Fibroblast of skin of scalp (primary cell): ENCODE measurements at regions not wholly inside any gene's neighbourhood (a gene's known extent, or its start where the extent isn't known, plus 50 kb on each side); places are given as distances from the start of the nearest gene placed in this dataset.
"Not testable (repeated sequence)": the region's sequence is repeated elsewhere in the genome, so short reads cannot be mapped to it uniquely, and the experiment has no call there.

Experiments used
- DNase-seq: peaks from one replicate; pipeline ENCODE4 v3.0.0-alpha.2; 2013

DNA sequence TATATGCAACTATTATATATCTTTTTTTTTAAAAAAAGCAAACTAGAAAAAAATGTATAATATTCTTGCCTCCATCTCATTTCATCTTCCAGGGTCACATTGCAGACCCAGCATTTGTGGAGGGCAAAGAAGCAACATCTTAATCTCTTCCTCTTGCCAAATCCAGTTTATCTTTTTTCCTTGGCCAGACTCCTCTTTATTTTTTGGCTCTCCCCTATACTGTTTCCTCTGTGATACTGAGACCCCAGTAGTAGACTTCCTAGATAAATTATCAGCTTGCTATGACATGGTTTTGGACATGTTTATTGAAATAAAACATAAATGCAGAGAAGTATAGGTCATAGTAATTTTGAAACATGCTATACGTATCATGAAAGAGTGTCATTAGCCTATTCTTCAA, 303.8 kb upstream of the DDHD1 start:
- DNase-seq = no peak

DNA sequence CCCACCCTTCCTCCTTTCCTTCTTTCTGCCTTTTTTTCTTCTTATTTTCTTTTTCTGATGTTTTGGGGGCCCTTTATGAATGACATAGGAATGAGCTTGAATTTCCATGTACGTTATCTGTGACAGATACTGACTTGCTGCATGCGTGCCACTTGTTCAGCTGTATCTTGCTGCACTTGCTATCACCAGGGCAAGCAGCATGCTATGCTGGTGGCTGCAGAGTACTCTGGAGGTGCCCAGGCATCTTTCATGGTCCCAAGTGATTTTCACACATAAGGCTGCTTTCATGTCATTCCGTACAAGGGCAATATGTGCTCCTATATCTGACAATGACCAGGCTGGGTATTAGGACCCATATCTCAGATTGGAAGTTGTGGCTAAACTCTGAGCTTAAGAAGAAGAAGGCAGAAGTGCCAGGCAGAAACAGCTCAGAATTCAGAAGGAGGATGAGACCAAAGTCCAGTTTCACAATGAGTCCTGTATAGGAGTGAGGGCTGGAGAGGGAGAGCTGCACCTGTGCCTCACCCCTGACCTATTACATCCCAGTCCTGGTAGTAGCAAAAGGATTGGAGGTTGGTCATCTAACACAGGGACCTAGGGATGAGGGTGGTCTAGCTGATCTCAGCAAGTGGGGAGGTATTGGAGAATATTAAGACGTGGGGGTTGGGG, 299.0 kb upstream of the DDHD1 start:
- no peak for DNase-seq

DNA sequence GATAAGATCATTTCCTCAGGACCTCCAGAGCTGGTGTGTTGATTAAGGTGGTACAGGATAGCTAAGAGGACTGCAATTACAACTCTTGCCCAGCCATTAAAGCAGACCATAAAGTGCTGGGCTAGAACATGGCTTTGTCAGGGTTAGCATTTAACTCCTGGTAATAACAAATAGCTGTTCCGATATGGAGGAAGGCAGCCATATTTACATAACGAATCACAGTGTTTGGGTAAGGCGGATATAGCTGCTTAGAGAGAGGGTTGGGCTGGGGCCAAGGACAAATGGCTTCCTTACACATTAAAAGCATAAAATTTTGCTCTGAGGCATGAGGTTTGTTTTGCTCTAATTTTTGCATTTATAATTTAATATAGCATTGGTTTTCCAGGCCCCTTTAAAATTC, 297.7 kb upstream of the DDHD1 start:
- peak; percentile 66 for DNase-seq

DNA sequence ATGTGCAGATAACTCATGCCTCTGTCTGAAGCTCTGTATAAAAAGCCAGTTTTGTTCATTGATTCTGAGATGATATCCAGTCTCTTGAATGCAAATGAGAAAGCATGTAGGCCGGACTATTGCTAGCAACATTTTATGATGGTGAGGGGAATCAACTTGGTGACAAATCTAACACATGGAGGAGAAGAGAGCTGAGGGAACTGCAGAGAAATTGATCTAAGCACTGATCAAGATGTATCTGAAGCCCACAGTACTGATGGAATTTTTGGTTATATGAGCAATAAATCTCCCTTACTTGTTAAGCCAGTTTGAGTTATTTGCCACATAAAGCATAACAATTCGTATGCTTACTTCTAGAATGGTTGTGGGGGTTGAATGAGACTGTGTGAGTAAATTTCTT, 295.6 kb upstream of the DDHD1 start:
- no peak for DNase-seq

DNA sequence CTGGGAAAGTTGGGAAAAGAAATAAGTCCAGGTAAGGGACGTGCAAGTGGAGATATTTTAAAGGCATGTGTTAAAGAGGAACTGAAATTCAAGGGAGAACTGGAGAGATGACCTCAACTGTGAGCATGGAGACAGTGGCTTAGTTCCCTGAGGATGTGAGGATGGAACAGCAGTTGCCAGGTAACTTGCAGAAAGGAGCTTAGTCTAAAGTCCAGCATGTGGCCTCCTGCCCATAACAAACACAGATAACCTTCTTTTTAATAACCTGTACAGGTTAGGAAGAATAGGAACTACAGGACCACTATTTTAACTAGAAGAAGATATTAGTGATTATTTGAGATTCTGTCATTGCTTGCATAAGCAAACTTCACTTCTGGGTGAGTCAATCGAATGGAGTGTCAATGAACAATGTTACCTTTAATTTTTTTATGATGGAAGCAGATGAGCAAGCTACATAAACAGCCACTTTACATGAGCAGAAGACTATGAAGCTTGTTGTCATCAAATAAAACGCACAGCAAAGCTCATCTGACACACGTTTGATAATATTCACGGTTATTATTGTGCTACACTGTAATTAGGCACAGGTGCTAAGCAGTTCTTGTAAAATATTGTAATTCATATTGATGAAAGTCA, 291.7 kb upstream of the DDHD1 start:
- no peak for DNase-seq

DNA sequence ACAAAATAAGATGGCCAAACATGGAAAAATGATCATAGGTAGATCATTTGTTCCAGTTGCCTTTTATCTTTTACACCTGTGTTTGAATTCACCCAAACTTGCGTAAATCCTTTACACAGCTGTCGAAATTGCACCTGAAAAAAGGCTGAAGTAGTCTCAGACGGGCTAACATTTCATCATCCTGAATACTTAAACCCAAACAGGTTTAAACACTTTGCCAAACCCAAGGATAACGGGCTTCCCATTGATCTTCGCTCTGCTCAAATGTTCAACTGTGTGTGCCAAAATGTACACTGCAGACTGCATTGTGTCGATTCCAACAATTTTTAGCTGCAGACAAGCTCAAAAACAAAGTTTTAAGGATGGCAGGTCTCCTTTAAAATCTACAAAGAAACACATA, 288.7 kb upstream of the DDHD1 start:
- no peak for DNase-seq

DNA sequence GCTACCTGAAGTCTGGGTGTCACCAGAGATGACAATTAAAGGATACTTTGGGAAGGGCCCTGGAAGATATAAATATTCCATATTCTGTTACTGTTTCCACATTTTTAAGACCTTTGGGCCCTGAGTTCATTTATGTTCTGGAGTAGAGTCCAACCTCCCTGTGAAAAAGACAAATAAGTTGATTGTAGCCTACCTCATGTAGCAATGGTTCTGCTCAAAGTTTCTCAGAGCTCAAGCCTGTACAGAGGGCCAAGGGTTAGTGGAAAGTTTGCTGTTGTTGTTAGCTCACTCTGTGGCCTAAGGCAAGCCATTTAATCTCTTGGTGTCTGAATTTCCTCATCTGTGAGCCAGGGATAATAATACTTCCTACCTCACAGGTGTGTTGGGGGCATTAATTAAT, 284.7 kb upstream of the DDHD1 start:
- DNase-seq = no peak

DNA sequence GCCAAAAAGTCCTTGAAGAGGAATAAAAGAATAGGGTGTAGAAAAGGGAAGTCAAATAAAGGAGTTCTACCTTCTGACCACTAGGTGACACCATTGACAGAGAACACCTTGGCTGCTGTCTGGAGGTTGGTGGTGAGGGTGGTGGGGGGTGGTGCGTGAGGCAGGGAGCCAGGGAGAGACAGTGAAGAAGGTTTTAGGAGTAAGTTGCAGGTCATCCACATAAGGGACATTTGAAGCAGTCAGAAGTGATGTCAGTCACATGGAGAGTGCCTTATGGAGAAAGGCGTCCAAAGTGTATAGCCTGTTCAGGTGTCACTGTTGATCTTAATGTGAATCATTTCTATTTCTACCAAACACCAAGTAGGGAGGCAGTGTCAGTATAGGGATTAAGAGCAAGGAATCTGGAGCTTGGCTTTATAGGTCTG, 279.3 kb upstream of the DDHD1 start:
- DNase-seq = peak; percentile 53

DNA sequence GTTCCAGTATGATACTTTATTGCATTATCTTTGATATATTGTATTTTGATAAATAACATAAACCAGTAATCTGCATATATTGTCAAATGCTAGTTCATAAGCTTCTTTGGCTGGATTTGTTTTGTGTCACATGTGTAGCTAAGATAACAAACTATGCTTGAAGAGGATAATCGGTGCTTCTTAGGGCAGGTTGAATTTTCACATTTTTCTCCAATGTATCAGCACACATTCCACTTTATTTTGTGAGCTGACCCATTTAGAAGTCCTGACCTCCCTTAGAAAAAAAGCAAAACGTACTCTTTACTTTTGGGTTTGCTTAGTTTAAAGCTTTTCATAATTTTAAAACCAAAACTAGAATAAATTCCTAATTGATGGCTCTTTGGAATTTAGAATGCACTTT, 277.7 kb upstream of the DDHD1 start:
- DNase-seq = no peak

DNA sequence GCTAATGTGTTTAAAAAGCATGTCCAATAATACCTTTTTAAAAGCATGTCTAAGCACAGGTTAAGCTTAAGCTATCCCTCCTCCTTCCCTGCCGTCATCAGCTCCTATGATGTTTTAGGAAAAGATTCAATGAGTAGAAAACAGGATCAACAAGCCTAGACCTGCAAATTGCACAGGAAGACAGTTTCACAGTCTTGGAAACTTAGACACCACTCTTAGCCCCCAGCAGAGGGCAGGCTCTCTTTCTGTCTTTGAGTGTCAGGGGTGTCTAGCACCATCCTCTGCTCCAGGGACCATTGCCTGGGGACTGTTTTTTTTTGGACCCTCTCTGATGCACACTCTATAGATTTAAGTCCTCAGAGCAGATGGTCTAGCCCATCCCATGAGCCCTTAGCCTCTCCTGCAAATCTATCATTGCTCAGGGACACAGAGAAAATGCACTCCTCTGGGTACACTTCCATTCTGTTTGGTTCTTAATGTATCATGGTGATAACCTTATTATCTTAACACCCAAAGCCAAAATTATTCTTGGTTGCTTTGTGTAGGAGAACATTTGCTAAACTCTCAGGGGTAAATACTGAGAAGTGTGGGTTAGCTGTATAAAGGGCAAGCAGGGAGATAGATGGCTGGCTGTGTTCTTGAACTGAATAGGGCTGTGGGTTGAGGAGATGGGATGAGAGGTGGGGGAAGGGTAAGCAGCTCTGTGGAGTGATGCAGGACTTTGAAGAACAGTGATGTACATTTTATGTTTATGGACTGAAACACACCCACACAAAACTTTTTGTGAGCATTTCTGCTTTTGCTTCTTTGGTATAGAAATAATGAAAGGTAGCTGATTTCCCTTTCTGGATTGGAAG, 259.9 kb upstream of the DDHD1 start:
- DNase-seq = peak; percentile 27

DNA sequence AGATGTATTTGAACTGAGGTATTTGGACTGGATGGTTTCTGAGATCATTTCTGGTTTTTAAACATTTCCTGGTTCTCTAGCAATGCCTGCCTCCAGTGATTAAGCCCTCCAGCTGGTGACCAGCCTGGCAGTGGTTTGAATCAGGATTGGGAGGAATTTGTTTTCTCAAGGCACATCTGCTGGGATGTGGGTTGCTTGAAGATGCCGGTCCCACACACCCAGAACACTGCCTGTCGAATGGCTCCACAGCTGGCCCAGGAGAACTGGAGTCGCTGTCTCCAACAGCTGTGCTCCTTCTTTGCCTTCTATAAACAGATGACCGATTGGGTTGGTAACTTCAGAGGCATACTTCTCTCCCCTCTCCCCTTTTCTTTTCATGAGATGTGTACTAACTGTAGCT, 258.0 kb upstream of the DDHD1 start:
- DNase-seq = peak; percentile 69

DNA sequence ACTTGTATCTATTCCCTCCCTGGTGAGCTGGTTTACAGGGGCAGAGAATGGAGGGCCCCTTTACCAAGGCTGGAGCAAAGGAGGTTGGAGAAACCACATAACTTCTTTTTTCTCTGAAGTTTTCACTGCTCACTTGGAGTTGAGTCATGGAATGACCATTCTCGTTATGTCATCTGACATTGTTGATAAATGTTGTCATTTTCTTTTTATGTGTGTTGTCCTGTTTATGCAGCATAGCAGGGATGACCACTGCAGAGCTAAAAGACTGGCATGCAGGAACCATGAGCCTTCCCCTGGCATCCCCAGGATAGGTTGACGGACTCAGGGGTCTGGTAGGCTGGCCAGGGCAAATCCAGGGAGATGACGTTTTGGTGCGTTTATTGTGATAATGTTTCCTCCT, 256.8 kb upstream of the DDHD1 start:
- peak; percentile 64 for DNase-seq

DNA sequence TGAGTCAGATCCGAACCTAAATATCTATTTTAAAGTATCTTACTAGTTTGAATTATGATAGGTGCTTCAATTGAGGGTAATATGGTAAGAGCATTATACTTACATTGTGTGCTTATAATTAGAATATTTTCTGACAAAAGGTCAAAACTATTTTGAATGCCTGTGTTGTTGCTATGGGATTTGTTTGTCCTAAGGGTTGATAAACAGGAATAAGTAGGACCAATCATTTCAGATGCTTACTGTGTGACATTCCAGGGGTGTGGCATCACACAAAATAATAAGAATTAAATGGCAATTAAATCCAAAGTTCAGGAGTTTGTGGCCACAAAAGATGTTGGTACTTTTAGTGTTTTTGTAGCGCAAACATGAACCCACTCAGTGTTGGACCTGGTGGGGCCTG, 256.2 kb upstream of the DDHD1 start:
- DNase-seq = no peak

DNA sequence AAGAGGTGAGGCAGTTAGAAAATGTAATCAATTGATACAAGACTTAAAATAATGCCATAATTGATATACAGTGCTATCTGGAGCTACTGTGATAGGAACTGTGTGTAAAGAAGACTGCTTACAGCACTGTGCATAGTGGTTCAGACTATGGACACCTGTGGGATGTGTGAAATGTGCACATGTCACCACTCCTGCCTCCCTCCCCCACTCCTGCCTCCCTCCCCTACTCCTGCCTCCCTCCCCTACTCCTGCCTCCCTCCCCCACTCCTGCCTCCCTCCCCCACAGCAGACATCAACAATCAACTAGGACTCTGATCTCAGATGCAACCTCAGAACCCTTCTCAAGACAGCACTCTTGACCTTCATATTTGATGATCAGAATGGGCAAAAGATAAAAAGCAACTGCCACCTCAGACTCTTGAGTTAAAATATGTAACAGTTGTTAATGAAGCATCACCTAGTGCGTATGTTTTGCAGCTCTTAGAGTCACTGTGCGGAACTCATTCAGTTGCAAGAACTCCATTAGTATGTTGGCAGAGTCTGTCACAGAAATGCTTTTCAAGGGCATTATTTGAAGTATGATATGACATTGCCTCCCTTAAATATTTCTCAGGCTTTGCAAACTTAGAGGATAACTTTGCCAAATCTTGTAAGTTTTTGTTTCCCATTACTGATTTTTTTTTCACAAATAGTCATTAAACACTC, 255.2 kb upstream of the DDHD1 start:
- DNase-seq = no peak

DNA sequence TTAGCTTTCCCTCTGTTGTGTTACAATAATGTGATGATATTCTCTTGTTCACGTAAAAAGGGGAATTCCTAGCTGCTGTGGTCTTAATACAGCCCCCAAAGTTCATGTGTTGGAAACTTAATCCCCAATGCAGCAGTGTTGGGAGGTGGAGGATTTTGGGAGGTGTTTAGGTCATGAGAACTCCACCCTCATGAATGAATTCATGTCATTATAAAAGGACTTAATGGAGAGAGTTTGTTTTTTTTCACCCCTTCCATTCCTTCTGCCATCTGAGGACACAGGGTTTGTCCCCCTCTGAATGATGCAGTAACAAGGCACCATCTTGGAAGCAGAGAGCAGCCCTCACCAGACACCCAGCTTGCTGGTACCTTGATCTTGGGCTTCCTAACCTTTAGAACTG, 253.4 kb upstream of the DDHD1 start:
- no peak for DNase-seq

DNA sequence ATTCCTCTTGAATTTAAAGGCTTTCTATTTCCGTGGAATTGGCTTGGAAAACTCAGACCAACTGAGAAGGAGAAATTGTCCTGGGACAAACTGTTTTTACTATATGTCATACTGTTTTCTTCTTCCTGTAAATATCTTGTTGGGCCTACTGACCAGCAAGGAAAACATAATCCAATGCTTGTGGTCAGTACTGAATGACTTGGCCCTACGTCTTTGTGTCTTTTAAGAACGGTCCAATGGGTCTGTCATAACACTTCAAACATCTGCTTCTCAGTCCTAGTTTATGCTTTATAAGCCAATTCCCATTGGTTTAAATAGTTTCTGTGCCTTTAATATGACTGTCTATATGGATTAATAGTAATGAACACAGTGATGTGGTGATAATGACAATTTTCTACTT, 248.5 kb upstream of the DDHD1 start:
- no peak for DNase-seq

DNA sequence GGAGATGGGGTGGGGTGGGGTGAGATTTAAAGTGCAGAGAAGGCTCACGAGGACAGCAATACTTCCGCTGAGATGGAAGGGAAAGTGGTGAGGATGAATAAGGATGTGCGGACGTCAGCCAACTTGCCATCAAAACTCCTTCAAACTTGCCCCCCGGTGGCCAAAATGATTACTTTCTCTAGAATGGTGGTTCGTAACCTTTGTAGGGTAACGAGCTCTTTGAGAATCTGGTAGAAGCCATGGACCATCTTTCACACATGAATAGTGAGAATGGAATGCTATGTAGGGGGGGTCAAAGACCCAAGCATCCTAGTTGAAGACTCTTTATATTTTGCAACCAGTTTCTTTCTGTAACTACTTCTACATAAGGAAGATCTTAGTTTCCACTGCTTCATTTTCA, 245.9 kb upstream of the DDHD1 start:
- peak; percentile 80 for DNase-seq

DNA sequence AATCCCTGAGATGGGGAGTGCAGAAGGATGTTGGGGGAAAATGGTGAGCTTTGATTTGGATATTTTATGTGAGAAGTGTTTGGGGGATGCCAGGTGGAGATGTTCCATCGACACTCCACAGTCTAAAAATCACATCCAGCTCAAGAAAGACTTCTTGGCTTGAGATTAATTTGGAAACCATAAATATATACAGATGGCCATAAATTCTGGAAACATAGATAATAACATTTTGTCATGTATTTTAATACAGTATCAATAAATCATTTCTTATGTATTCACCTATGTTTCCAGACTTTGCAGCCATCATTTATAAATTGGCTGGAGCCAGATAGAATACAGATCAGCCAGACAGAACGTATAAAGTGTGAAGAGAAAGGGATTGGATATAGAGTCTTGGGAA, 245.5 kb upstream of the DDHD1 start:
- no peak for DNase-seq

DNA sequence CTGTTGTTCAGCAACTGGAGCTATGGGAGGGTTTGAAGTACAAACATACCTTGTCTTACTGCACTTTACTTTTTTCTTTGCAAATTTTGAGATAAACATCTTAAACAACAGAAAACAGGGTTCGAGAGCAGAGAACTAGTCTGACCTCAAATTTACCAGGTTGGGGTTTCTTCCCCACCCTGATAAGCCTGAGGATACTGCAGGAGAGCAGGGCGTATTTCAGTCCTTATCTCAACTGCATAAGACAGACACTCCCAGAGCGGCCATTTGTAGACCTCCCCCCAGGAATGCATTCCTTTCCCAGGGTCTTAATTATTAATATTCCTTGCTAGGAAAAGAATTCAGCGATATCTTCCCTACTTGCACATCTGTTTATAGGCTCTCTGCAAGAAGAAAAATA, 242.1 kb upstream of the DDHD1 start:
- not testable (repeated sequence) for DNase-seq

DNA sequence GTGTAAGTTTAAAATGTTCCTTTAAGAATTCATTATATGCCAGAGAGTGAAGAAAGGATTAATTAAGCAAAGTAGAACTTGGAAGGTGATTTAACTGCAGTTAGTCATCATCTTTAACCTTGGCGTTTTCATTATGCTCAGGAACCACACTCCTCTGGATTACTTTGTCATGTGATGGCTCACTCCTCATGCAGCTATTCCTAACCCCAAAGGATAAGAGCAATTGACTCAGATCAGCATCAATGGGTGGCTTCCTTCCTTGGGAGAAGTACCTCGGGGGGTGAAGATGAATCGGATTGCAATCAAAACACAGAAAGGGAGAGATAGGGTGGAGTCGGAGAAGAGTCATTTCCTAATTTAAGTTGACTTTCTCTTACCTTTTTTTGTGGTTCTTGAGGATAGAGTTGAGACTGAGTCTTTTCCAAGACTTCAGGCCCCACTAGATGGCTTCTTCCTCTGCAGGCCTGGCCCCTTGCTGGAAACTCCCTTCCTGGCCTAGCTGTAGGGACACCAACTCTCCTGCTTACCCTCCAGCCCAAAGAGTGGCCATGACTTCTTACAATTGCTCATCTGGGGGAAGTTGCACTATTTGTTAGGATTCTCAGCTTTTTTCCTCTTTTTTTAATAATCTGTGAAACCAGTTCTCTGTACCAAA, 238.6 kb upstream of the DDHD1 start:
- peak; percentile 71 for DNase-seq

DNA sequence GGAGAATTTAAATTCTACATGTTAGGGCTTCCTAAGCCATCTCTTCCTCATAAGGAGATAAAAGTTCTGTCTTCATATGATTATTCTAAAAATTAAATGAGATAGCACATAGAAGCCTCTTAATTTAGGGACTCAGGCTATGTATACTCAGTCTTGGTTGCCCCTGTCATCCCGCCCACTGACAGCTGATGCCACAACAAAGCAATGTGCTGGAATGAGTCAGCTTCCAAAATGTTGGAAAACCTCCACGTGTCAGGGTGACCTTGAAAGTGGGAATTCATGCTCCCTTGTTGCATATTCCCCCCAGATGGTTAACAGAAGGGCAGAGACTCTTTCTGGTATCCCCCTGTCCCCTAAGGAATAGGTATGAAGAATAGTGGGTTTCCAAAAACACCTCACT, 238.0 kb upstream of the DDHD1 start:
- DNase-seq = peak; percentile 79

DNA sequence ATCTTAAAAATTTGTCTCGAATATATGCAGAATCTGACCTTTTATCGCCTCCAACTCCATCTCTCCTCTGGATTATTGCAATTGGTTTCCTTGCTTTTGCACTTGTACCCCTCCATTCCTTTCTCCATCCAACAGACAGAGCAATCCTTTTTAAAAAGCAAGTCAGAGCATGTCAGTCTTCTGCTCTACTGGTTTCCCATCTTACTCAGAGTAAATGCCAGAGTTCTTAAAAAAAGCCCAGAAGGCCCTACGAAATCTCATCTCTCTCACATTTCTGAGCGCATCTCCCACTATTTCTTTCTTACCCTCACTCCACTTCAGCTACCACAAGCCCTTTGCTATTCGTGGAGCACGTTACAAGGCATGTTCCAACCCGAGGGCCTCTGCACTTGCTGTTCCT, 236.9 kb upstream of the DDHD1 start:
- DNase-seq = no peak

DNA sequence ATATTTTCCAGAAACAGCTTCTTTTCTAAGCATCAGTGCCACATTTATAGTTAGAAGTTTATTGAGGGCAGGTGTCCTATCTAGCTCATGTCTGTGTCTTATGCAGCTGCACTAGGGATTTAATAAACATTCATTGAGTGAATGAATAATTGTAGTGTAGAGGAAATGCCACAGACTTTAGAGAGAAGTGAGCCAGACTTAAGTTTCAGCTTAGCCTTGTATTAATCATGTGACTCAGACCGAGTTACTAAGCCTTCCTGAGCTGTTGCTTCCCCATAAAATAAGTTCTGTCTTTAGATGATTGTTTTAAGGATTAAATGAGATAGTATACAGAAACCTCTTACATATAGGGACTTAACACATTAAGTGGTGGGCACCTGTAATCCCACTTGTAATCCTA, 236.1 kb upstream of the DDHD1 start:
- no peak for DNase-seq
